ENCODE measurements at regions not wholly inside any gene's neighbourhood (a gene's known extent, or its start where the extent isn't known, plus 50 kb on each side); places are given as distances from the start of the nearest gene placed in this dataset.

DNA sequence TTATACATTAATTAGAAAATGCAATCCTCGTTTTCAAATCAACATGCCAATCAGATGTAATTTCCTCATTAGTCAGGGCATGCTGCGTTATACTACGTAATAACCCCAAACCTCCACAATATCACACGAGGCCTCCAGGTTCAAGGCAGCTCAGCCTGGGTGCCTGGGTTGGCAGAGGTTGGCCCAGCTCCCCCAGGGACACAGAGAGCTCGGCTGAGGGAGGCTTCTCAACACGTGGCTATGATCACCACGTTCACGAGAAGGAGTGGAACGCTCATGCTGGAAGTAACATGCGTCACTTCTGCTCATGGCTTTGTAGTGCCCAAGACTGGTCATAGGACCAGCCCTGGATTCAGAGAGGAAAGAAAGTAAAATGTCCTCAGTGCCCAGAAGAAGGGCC lies 144.9 kb upstream of the SOX1 start:
- peaks cover 5% of the 10 kb centered on the region for H3K27me3 Mint-ChIP-seq
- Histone ChIP-seq H3K36me3 (replicated peaks in 1 of 2; ENCODE audit: control extremely low read depth in 1 of 2, control insufficient read depth in 1 of 2, extremely low read depth in 1 of 2, insufficient read depth in 2 of 2, low read length in 1 of 2) (no peaks in the 10 kb centered on the region), H3K4me2 (replicated peaks; ENCODE audit: low read depth, low read length, poor library complexity, severe bottlenecking) (no peak overlapping the region), H3K27me3 (replicated peaks in 1 of 4; ENCODE audit: control extremely low read depth in 1 of 4, control insufficient read depth in 3 of 4, insufficient read depth in 4 of 4, low read length in 3 of 4) (no peaks in the 10 kb centered on the region), H4K20me1 (ENCODE audit: control insufficient read depth, insufficient read depth, low read length, poor library complexity, severe bottlenecking) (no peaks in the 10 kb centered on the region), H2AFZ (ENCODE audit: insufficient read depth, low read depth, low read length, poor library complexity, severe bottlenecking) (no peak overlapping the region), H3K4me3 (ENCODE audit: control extremely low read depth in 1 of 5, extremely low read depth in 1 of 5, insufficient read depth in 1 of 5, low read depth in 2 of 5, low read length in 4 of 5) (no peak overlapping the region), H3K79me2 (ENCODE audit: control insufficient read depth, insufficient read depth, low read length) (no peaks in the 10 kb centered on the region), H3K27ac (ENCODE audit: low read length in 2 of 2) (no peak overlapping the region), H3K9me3 (ENCODE audit: control extremely low read depth in 1 of 3, control insufficient read depth in 2 of 3, insufficient read depth in 1 of 3, low read length in 2 of 3) (peaks cover 0 to 20% (median 0%) of the 10 kb centered on the region in 3 donors), H3K9ac (ENCODE audit: low read length) (no peak overlapping the region), H3K4me1 (ENCODE audit: control insufficient read depth in 2 of 2, insufficient read depth in 2 of 2, low read length in 2 of 2) (no peaks in the 10 kb centered on the region)
- CTCF ChIA-PET, result no interaction called here
- WGBS (ENCODE audit: insufficient coverage), result 86% methylated on average over 9 of the region's 10 CpGs
- POLR2A ChIA-PET, result no interaction called here
- no peak for TF ChIP-seq CTCF (IDR thresholded peaks at IDR 0.05)
- TF ChIP-seq EZH2 (IDR thresholded peaks at IDR 0.05; ENCODE audit: borderline replicate concordance, insufficient read depth, low read depth, low read length, poor library complexity, severe bottlenecking), result no peak
- no peaks in the 10 kb centered on the region for H3K9me3 Mint-ChIP-seq (ENCODE audit: insufficient read depth)
- no peak for DNase-seq
- no peak overlapping the region for H3K4me3 Mint-ChIP-seq
- ATAC-seq (ENCODE audit: low read depth), result no peak
- no peaks in the 10 kb centered on the region for H3K4me1 Mint-ChIP-seq
- intact Hi-C loops (cut with micrococcal nuclease), result no loop called here
- no peak overlapping the region for H3K27ac Mint-ChIP-seq

GRCh38 chr13:111923439-111923838 lies 143.5 kb upstream of the SOX1 start:
- Mint-ChIP-seq H3K27me3 (peaks cover 5% of the 10 kb centered on the region), H3K9me3 (ENCODE audit: insufficient read depth) (no peaks in the 10 kb centered on the region), H3K4me3 (no peak overlapping the region), H3K4me1 (no peaks in the 10 kb centered on the region), H3K27ac (no peak overlapping the region)
- CTCF ChIA-PET, result no interaction called here
- no peak for TF ChIP-seq CTCF (IDR thresholded peaks at IDR 0.05)
- no peak for TF ChIP-seq EZH2 (IDR thresholded peaks at IDR 0.05; ENCODE audit: borderline replicate concordance, insufficient read depth, low read depth, low read length, poor library complexity, severe bottlenecking)
- H3K9me3 ChIP-seq (ENCODE audit: control extremely low read depth in 1 of 3, control insufficient read depth in 2 of 3, insufficient read depth in 1 of 3, low read length in 2 of 3), result peaks cover 0 to 25% (median 0%) of the 10 kb centered on the region in 3 donors
- whole genome bisulfite sequencing (ENCODE audit: insufficient coverage), result 100% methylated on average over 1 of the region's 5 CpGs
- H3K27ac ChIP-seq (ENCODE audit: low read length in 2 of 2), result no peak overlapping the region
- no peaks in the 10 kb centered on the region for H3K27me3 ChIP-seq (replicated peaks in 1 of 4; ENCODE audit: control extremely low read depth in 1 of 4, control insufficient read depth in 3 of 4, insufficient read depth in 4 of 4, low read length in 3 of 4)
- H3K4me2 ChIP-seq (replicated peaks; ENCODE audit: low read depth, low read length, poor library complexity, severe bottlenecking), result no peak overlapping the region
- intact Hi-C loops (cut with micrococcal nuclease), result no loop called here
- H3K4me1 ChIP-seq (ENCODE audit: control insufficient read depth in 2 of 2, insufficient read depth in 2 of 2, low read length in 2 of 2), result no peaks in the 10 kb centered on the region
- DNase-seq, result no peak
- H3K9ac ChIP-seq (ENCODE audit: low read length), result no peak overlapping the region
- no peak for ATAC-seq (ENCODE audit: low read depth)
- H2AFZ ChIP-seq (ENCODE audit: insufficient read depth, low read depth, low read length, poor library complexity, severe bottlenecking), result no peak overlapping the region
- POLR2A ChIA-PET, result no interaction called here
- H3K36me3 ChIP-seq (replicated peaks in 1 of 2; ENCODE audit: control extremely low read depth in 1 of 2, control insufficient read depth in 1 of 2, extremely low read depth in 1 of 2, insufficient read depth in 2 of 2, low read length in 1 of 2), result no peaks in the 10 kb centered on the region
- no peaks in the 10 kb centered on the region for H4K20me1 ChIP-seq (ENCODE audit: control insufficient read depth, insufficient read depth, low read length, poor library complexity, severe bottlenecking)
- no peaks in the 10 kb centered on the region for H3K79me2 ChIP-seq (ENCODE audit: control insufficient read depth, insufficient read depth, low read length)
- no peak overlapping the region for H3K4me3 ChIP-seq (ENCODE audit: control extremely low read depth in 1 of 5, extremely low read depth in 1 of 5, insufficient read depth in 1 of 5, low read depth in 2 of 5, low read length in 4 of 5)

All from B cell (primary cell).